Ureter (tissue), 1 donor: ENCODE measurements at regions not wholly inside any gene's neighbourhood (a gene's known extent, or its start where the extent isn't known, plus 50 kb on each side); places are given as distances from the start of the nearest gene placed in this dataset.

Source experiments
- DNase-seq: peaks from one replicate; pipeline ENCODE4 v3.0.0-alpha.2; 2020; ENCODE audit warnings: low spot score
- donor health status: DM: yes; HTN: yes; CAD: no.

DNA sequence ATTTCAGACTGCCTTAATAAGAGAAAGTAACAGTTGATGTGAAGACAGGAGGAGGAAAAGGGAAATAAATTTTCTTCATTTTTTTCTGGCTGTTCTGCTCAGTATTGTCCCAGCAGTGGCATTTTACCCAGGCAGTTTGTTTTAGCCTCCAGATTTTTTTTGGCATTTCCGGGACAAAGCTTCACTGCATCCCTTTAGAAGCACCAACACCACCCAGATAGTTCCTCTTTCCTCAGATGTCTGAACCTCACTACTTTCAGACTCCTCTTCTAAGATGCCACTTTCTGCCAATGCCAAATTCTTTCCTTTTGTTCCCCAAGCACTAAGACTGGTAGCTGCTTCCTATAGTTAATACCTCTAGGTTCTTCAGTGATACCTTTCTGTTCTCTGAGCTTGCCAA, 480.1 kb upstream of the SLC10A2 start:
- no peak for DNase-seq

DNA sequence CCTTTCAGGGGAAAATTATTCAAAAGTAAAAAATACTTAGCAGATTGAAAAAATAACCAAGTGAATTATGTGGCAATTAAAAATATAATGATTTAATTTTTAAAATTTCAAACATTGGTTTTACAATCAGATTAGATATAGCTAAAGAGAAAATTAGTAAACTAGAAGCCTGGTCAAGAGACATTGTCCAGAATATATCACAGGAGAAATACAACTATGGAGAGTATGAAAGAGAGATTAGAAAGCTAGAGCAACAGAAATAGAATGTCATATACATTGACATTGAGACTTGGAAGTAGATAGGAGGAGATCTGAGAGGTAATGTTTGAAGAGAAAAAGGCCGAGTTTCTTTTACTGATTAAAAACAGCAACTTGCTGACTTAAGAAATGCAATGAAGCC, 476.4 kb upstream of the SLC10A2 start:
- no peak for DNase-seq

DNA sequence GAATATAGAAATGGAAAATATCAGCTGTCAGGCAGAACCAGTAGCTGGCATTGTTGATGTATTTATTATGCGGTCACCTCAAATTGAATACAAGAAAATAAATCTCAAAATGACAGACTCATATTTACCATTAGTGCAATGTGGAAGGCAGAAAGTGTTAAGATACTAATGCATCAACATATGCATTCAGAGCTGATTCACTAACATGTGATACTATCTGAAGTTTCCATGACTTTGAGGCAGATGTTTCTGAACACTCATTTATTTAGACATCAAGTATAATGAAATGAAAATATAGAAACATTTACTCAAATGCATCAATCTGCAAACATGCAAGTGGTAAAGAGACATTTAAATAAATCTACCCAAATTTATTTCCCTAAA, 474.2 kb upstream of the SLC10A2 start:
- no peak for DNase-seq

DNA sequence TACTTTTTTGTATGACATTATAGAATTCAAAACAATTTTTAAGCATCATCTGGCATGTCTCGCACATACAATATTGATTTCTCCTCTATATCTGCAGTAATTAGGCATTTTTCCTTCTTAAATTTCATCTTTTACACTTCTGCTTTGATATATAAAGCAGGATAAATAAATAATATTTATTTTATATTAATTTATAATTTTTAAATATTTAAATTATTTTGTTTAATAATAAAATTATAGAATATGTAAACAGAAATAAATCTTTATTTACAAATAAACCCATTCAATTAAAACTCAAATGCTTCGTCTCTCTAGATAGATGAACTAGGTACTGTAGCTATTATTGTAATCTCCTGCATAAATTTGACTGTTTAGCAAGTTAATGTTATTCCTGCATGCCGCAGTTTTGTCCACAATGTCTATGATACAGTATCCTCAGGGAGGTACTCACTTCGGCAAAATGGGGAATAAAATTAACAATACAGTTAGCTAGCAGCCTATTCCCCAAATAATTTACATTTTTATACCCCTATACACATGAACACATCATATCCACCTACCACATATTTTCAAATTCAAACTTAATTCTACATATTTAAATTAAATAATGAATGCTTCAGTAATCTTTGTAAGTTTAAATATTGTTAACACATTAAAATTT, 473.6 kb upstream of the SLC10A2 start:
- DNase-seq, result no peak

DNA sequence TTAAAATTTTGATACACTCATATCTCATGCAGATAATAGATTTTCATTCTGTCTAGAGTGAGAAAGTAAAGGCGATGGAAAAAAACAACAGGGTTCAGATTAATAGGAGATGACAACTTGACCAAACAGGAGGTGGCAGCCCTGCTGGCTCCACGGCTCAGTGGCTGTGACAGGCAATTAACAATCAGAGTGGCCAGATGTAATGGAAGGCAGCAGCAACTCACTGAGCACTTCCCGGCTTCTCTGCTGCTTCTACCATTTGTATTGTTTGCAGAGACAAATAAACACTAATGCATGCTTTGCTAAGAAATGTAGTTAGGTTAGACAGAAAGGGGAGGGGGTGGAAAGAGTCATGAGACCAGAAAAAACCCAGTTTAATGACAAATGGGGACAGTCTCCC, 473.0 kb upstream of the SLC10A2 start:
- DNase-seq, result no peak

DNA sequence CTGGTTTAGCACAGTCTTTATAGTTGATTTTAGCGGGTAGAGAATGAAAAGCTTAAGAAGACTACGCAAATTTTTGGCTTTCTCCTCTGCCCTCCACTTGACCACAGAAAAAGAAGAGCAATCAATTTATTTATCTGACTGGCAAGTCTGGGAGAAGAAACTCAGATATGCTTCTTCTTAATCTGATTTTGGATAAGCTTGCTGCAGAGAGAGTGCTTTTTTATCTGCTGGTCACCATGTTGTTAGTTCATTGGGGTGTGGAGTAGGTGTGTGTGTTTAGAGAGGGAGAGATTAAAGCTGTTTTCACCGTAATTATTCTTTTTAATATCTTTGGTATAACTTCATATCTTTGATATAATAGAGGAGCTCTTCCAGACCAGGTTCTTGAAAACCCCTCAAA, 471.4 kb upstream of the SLC10A2 start:
- DNase-seq, result no peak

DNA sequence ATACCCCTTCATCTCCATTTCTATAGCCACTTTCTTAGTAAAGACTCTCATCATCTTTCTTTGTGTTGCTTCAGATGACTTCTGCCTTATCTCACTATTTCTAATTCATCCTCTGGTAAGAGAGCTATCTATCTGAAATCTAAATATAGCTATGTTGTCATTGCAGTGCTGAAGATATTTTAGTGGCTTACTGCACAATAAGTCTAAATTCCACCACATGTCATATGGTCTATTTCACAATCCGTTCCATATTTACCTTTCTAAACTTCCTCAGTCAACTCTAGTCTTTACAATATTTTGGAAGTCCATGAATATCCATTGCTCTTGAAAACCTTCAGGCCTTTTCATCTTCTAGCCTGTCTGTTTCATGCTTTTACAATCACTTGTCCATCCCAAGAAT, 465.1 kb upstream of the SLC10A2 start:
- no peak for DNase-seq

DNA sequence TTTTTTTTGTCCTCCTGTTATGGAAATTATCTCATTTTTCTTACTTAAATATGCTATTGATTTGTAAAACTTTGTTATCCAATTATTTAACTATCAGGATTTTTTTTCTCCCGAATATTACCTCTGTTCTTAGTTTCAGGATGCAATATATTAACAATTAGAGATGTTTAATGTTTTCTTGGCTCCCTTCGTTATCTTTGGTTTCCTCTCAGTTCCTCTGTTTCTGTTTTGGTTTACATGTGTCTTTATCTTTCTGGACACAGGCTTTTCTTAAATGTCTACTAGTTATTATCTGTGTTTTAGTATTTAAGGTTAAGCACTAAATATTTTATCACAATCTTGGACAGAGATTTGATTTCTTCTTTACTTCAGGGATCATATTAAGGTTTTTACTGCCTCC, 462.2 kb upstream of the SLC10A2 start:
- DNase-seq, result no peak

DNA sequence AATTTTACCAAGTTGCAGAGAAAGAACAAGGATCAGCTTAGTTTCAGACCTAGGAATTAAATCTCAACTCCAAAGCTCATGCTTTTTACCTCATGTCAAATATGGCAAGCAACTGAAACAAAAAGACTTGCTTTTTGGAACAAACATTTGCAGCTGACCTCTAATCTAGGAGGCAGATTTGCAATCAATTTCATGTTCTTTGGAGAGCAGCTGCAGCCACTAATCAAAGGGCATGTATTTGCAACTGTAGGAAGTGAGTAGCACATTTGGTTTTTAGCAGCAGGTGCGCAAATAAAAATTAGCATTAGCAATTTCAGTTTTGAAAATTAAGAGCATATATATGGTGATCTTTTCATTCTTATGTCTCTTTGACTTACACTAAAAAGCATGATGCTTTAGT, 459.3 kb upstream of the SLC10A2 start:
- no peak for DNase-seq

DNA sequence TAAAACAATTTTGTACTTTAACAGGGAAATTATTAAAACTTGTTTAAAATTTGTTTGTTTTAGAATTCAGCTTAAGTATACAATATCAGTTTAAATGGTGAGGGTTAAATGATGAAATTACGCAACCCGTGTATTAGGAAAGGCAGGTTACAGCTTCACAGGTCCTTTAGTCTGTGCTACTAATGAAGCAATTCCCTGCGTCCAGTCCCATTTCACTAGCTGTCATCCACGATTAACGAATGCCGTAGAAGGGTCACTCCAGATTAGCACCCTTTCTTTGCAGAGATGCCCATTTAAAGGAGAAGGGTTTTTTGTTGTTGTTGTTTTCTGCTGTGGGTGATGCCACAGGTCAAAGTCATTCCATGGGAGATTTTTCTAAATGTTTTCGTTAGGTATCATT, 457.6 kb upstream of the SLC10A2 start:
- no peak for DNase-seq

DNA sequence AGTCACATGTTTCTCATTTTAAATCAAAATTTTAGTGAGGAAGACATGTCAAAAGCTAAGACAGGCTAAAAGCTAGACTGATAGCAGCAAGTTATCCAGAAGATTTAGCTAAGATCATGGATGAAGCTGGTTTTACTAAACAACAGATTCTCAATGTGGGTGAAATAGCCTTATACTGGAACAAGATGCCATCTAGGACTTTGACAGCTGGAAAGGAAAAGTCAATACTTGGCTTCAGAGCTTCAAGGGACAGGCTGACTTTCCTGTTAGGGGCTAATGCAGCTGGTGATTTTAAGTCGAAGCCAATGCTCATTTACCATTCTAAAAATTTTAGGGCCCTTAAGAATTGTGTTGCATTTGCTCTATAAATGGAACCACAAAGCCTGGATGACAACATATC, 455.3 kb upstream of the SLC10A2 start:
- no peak for DNase-seq

DNA sequence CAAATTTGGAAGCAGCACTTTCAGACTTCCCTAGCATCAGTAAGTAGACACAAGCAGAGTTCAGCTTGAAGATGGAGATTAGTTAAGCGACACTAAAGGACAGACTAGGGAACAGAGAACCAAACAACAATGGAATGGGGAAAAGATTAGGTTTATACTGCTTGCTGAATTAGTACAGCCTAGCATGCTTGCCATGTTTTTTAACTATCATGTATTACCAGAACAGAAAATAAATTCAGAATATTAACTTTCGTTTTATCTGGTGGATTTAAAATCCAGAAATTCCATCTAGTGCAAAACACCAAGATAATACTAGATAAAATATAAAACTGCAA, 451.5 kb upstream of the SLC10A2 start:
- DNase-seq, result no peak

DNA sequence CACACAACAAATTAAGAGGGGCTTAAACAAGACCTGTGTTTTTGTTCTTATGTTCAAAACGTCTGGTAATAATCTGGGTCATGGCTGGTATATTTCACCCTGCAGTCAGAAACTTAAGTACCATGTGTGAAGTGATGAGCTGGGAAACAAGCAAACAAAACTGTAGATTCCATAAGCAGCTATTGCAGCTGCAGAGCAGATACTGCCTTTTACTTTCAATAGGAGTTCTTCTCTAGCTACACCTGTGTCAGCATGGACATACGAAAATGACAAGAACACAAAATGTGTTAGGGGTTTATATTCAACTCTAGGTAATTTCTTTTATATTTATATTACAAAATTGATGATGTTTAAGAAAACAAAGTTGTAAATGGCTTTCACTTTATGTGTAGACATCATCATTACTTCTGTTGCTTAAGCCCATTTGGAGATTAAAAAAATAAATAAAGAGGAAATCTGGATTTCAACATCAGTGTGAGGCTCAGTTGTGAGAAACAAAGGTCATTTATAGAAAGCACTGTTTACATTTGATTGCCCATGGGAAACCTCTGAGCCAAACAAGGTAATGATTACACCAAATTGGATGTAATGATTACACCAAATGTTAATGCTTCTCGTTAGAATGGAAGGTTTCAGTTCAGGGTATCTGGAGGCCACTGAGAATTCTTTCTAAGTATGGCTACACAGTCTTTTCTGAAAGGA, 451.0 kb upstream of the SLC10A2 start:
- DNase-seq, result no peak

DNA sequence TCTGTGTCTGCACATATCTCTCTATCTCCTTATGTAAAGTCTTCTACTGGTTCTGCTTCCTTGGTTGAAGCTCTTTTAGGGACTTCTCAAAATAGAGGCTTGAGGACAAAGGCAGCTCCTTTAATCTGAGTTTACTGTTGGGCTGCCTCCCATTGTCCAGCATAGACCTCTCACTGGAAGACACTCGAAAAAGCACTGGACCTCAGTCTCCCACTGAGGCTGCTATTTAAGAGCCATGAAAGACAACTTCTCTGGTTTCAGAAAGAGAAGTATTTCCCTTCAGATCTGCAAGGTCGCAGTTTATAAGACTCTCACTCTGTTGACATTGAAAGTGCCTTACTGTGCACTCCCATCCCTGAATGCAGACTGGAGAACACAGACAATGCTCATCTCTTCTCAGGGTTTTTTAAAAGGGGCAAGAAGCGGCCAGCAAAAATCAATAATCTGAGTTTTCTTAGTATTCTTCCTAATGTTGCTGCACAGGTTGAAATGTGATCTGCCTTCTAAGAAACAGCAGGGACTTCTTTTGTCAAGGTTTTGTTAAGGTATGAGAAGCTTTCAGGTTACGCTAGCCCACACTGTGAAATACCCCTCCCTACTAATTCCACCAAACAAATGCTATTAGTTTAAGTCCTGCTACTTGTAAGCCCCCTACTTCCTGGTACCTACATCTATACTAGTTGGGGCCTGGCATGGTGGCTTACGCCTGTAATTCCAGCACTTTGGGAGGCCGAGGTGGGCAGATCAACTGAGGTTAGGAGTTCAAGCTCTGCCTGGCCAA, 450.0 kb upstream of the SLC10A2 start:
- no peak for DNase-seq

DNA sequence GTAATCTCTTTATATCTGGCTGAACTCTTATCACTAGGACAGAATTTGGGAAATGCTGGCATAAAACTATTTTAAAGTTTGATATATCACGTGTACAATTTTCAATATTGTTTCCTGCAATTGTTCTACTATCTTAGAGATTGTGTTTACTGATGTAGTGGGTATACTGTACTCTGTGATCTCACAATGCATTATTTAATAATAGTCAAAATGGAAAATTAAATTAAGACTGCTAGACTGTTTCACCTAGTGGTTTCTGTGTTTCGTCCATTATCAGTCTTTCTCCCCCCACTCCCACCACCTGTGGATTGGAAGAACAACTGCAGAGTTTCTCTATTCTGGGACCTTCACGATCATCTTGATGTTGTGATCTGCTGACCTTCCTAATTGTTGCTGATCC, 449.2 kb upstream of the SLC10A2 start:
- no peak for DNase-seq

DNA sequence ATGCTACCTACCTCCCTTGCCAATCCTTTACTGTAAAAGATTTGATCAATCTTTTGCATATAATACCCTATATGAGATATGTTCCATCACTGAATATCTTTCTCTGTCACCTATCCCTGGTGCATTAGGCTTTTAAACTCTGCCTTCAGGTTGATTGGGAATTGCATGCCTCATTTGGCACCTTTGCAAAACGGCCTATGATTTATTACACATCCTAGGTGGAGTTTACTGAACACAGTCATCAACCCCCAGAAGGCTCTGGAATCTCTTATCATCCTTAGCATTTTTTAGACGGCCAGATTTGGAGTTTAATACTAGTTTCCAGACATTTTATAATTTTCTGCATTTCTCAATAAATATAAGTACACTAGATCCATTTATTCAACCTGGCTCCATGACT, 448.4 kb upstream of the SLC10A2 start:
- no peak for DNase-seq

DNA sequence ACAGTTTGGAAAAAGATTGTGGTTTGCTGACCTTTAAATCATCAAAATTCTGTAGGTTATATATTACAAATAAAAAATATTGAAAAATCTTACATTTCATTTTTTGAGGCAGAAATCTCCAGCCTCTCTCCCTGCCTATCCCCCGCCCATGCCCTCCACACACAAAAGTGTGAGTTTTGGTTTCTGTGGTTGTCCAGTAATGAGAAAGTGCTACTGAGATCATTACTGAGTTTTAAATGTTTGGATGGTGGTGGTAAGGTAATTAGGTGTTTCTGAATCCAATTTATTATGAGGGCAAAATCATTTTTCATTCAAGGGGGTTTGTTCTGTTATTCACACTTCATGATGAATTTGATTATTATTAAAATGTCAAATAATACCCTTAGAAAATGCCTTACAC, 448.0 kb upstream of the SLC10A2 start:
- no peak for DNase-seq

DNA sequence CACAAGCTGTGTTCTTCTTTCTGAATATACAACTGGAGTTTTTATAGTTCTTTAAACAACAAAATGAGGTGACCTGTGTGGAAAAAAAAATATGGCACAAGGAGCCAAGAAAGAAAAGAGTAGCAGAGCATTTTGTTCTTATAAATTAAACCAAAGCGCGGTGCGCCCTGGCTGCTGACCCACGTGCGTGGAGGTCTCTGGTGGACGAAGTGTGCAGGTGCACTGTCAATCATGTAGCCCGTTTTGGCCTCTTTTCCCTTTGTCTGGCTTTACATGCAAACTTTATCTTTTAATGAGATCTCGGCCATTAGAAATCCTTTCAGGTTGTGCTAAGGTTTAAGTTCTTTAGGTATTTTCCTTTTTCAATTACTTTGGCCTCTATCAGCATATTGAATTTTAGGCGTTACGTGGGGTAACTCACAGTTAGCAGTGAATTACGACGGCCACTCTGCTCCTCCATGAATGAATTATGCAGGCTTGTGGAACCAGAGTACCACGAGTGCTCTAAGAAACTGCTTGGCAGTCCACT, 443.9 kb upstream of the SLC10A2 start:
- DNase-seq, result no peak

DNA sequence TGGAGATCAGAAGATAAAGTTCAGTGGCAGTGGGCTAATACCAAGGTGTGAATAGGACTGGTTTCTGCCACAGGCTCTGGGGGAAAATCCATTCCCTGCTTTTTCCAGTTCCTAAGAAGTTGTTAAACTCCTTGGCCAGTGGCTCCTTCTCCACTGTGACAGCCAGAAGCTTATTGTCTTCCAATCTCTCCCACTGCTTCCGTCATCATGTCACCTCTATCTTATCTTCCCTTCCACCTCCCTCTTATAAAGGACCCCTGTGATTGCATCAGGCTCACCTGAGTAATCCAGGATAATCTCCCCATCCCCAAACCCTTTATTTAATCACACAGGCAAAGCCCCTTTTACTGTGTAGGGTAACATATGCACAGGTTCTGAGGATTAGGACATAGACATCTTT, 431.2 kb upstream of the SLC10A2 start:
- DNase-seq, result no peak

DNA sequence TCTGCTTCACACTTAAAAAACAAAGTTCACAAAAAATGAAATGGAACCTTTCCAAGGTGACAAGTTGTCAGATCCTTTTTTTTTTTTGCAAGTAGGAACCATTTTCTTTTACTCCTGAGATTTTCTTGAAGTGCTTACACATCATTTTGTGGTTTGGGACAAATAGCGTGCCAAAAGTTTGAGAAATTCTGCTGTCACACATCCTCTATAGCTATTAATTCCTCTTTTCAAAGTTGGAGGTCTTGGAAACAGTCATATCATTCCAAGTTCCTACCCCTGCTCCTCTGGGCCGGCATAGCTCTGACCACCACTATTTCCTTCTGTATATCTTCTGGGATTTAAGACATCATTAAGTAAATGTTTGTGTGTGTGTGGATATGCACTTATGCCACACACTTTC, 421.6 kb upstream of the SLC10A2 start:
- no peak for DNase-seq

DNA sequence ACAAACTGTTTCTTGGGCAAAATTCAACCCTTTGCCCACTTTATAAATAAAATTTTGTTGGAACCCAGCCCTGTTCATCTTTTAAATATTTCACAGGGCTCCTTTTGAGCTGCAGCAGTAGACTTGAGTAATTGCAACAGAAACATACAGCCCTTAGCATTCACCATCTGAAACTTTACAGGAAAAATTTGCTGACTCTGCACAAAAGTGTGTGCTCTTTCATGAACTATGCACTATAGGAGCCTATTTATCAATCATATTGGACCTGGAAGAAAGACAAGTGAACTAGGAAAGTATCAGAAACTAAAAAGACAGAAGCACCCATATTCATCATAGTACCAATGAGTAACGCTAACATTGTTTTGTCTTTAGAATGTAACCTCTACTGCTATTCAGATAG, 406.9 kb upstream of the SLC10A2 start:
- DNase-seq, result no peak

DNA sequence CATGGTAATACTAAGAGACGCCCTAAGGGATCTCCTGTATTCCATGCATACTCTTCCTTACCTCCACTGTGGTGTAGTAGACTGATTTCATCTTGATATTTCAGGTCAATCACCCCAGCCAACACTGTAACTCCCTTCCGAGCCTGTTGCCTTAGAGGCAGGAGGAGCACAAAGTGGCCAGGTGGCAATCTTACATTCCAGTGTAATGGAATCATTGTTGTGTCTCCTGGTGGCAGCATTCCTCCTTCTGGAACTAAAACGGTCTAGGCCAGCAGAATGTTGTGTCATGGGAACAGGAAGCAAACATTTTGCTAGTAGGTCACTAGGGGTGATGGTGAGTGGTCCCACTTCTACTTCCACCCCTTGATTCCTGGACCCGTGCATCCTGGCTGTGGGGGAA, 405.7 kb upstream of the SLC10A2 start:
- no peak for DNase-seq

DNA sequence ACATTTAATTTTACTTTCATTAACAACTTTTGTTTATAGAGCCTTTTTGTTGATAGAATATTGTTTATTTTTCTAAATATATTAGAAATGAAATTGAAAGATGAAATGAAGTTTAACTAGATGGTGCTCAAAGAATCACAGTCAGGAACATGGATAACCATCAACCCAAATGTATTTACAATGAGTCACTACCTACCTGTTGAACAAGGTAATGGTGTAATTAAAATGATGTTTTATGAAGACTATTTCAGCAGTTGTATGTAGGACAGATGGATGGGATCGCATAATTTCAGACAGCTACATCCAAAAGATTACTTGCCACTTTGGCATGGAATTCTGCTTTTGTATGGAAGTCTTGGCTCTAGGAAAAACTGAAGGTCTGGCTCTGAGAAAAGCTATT, 403.6 kb upstream of the SLC10A2 start:
- no peak for DNase-seq
